GM18861 (cell line): ENCODE measurements at regions not wholly inside any gene's neighbourhood (a gene's known extent, or its start where the extent isn't known, plus 50 kb on each side); places are given as distances from the start of the nearest gene placed in this dataset.

ENCODE experiments used
- ATAC-seq: cut with Tn5 transposase; IDR thresholded peaks from one replicate; pipeline ENCODE4 v1.9.1; 2021; ENCODE audit not compliant: unreplicated experiment

DNA sequence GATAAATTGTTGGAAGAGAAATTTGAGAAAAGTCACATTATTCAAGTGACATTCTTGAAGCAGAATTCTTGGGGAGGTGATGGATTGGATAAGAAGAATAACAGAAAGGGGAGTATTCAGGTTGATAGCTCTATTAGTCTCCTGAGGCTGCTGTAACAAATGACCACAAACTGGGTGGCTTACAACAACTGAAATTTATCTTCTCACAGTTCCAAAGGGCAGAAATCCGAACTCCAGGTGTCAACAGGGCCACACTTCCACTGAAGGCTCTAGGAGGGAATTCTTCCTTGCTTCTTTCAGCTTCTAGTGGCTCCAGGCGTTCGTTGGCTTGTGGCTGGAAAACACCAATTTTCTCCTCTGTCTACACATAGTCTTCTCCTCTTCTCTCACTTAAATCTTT is 99.8 kb downstream of the TES start:
- ATAC-seq, result no peak

DNA sequence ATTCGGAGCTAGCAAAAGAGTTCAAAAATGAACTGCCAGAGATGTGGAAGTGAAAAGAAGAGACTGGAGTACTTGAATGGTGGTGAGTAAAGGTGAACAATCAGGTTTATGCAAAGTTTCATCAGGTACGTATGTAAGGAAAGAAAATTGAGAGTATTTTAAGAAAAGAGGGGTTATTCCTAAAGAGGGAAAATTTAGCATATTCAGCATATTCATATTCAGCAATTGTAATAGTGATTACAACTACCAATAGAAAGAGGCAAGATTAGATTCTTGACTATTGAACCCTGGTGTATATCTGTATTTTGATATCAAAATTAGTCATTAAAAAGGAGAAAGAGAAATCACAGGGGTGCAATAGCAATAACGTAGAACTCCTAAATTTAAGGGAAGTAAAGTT is 100.9 kb downstream of the TES start:
- ATAC-seq, result no peak

DNA sequence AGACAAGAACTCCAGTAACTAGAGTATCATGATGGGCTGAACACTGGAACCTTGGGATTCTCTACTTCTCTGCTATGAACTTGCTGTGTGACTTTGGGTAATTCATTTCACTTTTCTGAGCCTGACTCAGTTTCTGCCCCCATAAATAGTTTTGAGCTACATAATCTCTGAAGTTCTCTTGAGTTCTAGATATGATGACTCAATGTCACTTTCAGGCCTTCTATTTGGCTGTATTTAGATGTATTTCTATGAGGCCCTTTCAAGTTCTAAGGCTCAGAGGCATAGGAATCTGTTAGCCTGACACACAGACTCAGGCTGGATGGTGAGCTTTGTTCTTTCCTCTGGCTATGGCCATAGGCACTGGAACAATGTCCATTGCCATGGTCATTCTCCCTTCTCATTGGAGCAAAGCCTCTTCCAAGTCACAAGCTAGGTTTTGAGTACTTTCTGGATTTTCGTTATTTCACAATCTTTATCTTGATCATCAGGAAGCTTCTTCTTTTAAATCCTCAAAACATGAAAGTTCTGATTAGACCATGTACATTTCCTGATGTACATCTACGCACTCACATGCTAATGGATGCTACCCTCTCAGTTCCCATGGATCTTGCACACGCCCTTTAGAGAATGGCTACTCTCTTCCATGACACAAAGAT is 101.6 kb downstream of the TES start:
- no peak for ATAC-seq

DNA sequence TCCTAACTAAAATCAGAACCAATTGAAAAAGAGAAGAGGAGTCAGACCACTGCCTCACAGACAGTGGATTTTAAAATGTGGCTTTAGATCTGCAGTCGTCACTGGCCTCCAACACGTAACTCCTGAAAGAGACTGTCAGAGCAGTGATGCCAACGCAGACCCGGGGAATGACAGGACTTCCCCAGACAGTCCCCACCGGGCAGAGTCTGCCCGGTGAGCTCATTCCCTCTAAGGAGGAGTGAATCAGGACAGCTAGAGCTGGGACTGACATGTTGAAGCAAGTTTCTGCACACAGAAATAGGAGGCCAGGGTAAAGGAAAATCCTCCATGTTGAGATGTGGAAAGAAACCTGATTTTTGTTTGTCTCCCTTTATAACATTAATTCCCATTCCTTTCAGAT is 105.0 kb downstream of the TES start:
- no peak for ATAC-seq

DNA sequence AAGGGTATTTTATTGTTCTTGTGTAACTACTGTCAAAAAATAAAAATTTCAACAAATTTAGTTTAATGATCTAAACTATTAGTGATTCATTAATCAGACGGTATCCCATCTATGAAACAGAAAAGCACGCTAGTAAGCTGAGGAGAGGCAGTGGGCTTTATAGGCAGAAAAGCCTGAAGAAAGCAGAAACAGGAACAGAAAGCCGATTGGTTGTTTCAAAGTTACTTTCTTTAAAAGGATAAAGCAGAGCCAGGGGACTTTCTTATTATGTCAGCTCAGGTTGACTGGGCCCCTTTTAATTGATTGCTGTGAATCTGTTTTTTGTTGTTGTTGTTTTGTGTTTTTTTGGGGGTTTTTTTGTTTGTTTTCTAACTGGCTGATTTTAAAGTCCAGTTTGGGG is 105.5 kb downstream of the TES start:
- ATAC-seq, result peak; percentile 31

DNA sequence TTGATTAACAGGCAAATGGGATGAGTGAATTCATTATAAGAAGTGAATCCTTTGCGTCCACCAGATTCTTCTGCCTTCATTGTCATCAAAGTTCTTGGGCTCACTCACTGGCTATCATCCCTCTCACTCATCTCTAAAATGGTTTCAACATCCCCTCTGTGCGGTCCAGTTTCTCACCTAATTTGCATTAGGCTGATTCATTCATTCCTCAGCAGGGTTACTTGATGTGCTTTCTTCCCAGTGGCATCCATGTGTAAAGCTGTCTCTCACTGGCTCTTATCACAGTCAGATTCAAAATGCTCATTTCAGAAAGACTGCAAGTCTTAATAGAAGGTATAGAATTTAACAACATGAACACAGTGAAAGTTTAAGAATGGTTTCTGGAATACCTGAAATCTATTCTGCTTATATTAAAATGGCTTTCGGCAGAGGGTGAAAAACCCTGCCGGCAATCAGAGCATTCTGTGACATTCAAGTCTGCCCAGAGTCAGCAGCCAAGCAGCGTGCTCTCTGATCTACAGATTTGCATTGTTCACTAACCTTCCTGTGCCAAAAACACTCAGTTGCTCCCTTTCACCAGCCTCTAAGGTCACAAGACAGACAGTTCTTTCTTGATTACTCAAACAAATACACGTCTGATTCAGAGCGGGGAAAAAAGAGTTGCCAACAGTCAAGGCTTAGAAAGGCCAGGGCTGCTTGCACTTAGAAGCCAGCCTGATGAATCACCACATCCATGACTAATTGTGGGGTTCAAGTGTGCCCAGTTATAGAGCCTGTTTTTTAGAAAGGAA is 106.7 kb downstream of the TES start:
- ATAC-seq, result peak; percentile 85

DNA sequence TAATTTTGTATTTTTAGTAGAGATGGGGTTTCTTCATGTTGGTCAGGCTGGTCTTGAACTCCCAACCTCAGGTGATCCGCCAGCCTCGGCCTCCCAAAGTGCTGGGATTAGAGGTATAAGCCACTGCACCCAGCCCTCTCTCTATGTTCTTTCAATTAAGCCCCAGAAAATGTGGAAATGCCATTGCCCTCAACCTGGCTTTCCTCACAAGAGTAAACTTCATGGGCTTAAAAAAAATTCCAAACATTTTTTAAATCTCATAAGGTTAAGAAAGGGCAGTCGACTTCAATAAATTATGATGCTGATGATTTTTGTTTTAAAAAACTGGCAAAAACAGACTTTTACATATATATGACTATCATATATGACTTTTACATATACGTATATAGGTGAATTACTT is 107.6 kb downstream of the TES start:
- ATAC-seq, result no peak

DNA sequence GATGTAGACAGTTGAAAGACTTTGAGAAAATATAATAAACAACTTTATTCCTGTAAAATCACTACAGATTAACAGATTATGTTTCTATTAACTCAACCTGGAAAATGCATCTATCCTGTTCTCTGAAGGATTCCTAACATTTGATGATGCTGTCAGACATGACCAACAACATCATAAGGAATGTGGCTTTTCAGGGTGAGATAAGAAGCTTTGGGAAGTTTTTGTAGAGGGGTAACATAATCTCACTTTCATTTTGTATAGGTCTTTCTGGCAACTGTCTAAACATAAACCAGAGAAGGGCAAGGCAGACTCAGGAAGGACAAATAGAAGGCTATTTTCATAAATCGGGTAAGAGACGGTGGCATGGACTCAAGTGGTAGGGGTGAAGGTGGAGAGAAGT is 112.2 kb downstream of the TES start:
- ATAC-seq, result peak; percentile 39

DNA sequence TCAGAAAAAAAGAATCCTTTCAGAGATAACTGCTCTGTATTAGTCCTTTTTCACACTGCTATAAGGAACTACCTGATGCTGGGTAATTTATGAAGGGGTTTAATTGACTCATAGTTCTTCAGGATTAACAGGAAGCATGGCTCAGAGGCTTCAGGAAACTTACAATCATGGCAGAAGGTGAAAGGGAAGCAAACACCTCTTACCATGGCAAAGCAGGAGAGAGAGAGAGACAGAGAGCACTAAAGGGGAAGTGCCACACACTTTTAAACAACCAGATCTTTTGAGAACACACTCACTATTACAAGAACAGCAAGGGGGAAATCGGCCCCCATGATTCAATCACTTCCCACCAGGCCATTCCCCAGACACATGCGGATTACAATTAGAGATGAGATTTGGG is 114.2 kb downstream of the TES start:
- no peak for ATAC-seq

DNA sequence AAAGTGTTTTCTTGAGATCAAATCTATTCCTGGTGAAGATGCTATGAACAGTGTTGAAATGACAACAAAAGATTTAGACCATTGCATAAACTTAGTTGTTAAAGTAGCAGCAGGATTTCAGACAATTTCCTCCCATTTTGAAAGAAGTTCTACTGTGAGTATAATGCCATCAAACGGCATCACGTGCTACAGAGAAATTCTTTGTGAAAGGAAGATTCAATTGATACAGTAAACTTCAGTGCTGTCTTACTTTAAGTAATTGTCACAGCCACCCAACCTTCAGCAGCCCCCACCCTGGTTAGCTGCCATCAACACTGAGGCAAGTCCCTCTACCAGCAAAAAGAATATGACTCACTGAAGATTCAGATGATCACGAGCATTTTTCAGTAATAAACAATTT is 115.2 kb downstream of the TES start:
- ATAC-seq, result no peak

DNA sequence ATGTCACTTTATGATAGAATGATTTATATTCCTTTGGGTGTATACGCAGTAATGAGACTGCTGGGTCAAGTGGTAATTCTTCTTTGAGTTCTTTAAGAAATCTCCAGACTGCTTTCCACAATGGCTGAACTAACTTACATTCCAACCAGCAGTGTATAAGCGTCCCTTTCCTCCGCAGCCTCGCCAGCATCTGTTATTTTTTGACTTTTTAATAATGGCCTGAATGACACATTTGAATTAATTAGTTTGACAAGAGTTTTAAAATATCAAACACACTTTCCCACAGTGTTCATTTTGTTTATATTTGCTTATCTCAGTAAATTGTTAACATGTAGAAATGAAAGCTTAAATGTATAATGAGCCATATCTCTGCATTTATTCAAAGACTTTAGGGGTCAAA is 116.8 kb downstream of the TES start:
- ATAC-seq, result no peak

DNA sequence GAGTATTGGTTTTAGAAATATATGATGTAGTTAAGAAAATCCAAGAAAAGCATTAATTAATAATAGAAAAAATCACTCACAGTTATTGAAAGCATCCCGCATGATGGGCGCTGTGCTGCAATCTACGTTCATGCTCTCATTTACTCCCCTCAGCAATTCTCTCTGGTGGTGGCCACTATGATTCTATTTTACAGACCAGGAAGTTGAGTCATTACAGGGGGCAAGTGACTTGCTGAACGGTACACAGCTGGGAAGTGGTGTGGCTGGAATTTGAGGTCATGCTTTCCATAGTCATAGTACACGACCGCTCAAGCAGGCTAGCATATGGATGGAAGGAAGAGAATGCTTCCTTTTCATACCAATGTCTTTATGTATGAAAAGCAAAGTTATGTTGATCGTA is 117.4 kb downstream of the TES start:
- no peak for ATAC-seq

DNA sequence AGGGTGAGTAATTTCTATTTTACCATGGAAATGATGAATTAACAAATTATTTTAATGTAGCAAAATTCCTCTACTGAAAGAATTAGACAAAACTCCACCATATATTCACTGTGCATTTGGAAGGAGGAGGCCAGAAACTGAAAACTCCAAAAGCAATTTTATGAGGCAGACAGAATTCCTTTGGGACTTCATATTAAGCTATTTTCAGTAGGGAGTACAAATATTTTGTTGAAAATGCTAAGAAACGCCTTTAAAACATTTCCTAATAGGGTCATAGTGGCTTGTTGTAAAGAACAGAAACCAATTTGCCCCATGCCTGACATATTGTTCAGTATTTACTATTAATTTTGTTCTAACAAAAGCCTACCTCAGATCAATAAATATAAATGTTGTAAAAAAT is 117.8 kb downstream of the TES start:
- ATAC-seq, result no peak

DNA sequence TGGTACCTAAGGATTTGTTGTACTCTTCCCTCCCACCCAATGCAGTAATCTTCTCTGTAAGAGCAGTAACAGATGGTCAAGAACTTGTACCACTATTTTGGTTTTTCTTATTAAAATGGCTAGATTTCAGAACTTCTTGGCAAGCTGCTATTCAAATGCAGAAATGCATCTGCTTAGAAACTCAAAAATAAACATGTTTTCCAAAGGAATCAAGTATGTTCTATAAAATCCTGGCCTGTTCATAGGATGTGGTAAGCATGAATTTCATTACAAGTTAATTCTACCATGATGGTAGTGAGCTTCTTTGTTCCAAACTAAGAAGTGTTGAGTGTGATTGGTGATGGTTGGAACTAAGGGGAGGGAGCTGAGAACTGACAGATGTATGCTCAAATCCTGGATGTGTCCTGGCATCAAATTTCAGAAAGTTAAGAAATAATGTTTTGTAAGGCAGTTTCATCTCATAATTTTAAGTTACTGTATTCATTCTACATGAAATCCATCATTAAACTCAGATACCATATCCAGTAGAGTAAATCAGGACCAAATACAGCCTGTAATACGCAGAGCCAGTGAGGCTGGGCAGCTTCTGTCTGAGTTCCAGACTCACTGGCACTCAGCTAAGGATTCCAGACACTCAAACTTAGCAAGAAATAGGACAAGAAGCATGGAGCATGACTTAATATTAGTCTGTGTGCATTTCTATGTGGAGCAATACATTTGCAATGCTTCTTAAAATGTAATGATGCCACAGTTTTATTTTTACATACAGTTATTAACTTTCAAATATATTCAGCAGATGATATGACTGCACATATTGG is 119.6 kb downstream of the TES start:
- no peak for ATAC-seq

DNA sequence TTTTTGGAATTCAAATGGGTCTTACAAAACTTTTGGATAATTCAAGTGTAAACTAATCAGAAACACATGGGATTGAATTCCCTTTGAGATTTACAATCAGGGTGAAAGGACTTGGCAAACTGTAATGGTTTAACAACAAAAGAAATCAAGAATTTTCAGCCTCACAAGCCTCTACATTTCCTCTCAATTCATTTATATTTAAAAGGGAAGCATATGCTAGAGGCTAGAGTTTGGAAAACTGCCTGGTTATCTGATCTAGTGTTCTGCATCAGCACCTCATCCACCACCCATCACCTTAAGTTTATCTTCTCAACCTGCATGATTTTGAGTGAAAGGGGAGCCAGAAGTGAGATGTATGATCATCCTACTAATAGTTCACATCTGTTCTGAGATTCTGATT is 120.7 kb downstream of the TES start:
- no peak for ATAC-seq

DNA sequence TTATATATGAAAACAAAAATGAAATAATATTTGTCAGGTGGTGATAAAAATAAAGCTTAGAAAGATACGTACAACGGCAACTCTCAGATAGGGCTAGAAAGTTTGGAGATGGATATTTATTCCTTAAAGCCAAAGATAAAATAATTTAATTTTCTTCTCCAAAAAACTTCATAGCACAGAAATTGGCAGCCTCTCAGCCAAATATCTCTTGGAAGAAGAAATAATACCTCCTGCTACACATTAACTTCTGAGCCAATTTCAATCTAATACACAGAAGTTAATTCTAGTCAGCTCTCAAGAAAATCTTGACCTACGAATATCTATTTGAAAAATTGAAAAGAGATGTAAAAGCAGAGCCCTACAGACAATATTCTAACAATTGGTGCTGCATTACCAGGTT is 122.4 kb downstream of the TES start:
- no peak for ATAC-seq

DNA sequence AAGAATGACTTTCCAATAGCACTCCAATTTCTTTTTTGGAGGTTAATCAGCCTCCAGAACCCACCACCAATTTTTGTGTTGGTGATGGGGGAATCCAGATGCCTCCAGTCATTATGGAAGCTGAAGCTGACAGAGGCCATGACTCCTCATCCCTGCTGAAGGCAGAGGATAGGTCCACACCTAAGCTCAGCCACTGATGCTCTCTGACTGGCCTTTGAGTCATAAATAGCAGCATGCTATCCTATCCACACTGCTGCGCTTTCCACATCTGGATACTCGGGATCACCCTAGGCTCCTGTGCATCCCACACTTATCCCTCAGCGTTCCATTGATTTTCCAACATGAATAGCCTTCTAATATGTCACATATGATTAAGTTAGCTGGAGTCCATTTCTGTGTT is 124.2 kb downstream of the TES start:
- ATAC-seq, result no peak

DNA sequence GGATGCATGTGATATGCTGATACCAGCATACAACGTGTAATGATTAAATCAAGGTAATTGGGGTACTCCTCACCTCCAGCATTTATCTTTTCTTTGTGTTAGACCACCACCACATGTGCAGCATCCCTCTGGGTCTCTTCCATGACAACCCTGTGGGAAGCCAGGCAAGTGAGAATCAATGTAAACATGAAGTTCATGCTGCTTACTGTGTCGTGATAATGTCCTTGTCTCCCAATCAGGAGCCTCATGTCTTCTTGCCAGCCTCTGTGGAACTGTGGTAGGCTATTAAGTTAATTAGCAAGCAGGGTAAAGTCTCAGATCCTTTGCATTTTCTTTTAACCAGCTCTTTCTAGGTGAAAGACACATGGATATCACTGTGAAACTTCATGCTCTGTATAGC is 126.7 kb downstream of the TES start:
- ATAC-seq, result no peak

DNA sequence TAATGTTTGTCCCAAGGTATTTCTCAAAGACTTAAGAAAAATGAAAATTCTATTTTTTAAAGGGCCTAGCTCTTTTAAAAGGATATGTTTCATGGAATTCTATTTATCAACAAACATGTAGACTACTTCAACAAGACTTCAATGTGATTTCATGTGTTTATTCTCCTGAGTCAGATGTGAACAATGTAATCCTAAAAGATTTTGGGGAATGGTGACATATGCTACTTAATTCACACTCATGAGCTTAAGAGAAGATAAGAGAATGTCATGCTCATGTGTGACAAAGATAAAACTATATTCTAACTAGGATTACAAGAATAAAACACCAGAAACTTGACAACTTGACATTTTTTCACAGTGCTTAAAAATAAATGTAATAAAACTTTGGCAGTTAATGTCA is 127.5 kb downstream of the TES start:
- no peak for ATAC-seq

DNA sequence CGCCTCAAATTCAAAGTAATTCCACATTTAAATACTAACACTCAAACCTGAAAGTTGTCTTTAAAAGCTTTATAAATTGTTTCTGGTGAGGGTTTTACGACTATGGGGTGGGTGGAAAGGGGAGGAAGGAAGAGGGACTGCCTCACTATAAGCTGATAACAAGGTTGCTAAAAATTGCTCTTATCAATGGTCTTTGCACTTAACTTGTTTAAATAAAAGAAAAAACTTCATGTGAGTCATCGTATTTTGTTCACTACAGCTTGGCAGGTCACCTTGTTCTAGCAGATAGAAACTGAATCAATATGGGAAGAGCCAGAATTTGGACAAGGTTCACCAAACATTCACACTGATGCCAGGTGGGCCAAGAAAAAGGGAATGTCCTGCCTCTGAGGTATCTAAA is 129.2 kb downstream of the TES start:
- ATAC-seq, result no peak

DNA sequence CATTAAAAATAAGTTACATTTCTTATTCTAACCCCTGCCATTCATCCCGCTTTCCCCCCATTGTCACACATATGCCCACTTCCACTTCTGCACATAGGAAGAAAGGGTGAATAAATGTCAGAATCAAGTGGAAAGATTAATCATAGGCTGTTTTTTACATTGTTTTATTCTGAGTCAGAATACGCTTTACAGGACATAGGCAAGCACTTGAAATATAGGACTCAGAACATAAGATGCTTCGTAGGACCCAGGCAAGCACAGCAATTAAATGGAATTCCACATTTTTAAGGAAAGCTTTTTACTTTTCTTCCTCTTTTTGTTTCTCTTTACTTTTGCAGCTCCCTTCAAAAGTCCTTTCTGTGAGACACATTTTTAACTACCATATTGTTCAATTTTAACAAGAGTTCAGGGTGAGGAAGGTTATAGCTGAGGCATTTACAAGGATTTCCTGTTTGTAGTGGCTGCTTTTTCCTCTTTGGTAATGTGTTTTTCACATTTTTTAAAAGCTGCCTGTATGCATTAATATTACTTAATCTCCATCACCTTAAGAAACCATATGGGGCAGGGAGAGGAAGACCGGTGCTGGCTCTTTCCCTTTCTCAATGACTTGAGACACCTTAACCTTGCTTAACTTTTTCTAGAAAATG is 130.0 kb downstream of the TES start:
- ATAC-seq, result no peak
